ENCODE measurements at regions not wholly inside any gene's neighbourhood (a gene's known extent, or its start where the extent isn't known, plus 50 kb on each side); places are given as distances from the start of the nearest gene placed in this dataset.

GRCh38 chr15:47500842-47501241 is 216.5 kb upstream of the SEMA6D start:
- no peak for DNase-seq

- no peak for DNase-seq
These were observed 215.3 kb upstream of the SEMA6D start for GRCh38 chr15:47502041-47502440.

GRCh38 chr15:47503876-47504275 is 213.4 kb upstream of the SEMA6D start:
- no peak for DNase-seq

- DNase-seq, result no peak
These were observed 212.6 kb upstream of the SEMA6D start for GRCh38 chr15:47504624-47505256.

GRCh38 chr15:47505712-47506328 is 211.5 kb upstream of the SEMA6D start:
- no peak for DNase-seq

- DNase-seq, result no peak
These were observed 210.8 kb upstream of the SEMA6D start for GRCh38 chr15:47506329-47507100.

- DNase-seq, result no peak
These were observed 209.9 kb upstream of the SEMA6D start for GRCh38 chr15:47507221-47507985.

- no peak for DNase-seq
These were observed 206.0 kb upstream of the SEMA6D start for GRCh38 chr15:47511261-47511660.

- DNase-seq, result no peak
These were observed 203.8 kb upstream of the SEMA6D start for GRCh38 chr15:47513471-47513870.

GRCh38 chr15:47514200-47514652 is 203.1 kb upstream of the SEMA6D start:
- DNase-seq, result no peak

- no peak for DNase-seq
These were observed 200.7 kb upstream of the SEMA6D start for GRCh38 chr15:47516558-47516957.

GRCh38 chr15:47516972-47517371 is 200.3 kb upstream of the SEMA6D start:
- no peak for DNase-seq

GRCh38 chr15:47517737-47518136 is 199.6 kb upstream of the SEMA6D start:
- no peak for DNase-seq

GRCh38 chr15:47523681-47524475 is 193.4 kb upstream of the SEMA6D start:
- no peak for DNase-seq

GRCh38 chr15:47529241-47529640 is 188.1 kb upstream of the SEMA6D start:
- DNase-seq, result no peak

- no peak for DNase-seq
These were observed 182.6 kb upstream of the SEMA6D start for GRCh38 chr15:47534673-47535072.

GRCh38 chr15:47541562-47541961 is 175.7 kb upstream of the SEMA6D start:
- DNase-seq, result no peak

GRCh38 chr15:47542312-47542989 is 174.9 kb upstream of the SEMA6D start:
- DNase-seq, result no peak

- no peak for DNase-seq
These were observed 169.1 kb upstream of the SEMA6D start for GRCh38 chr15:47548231-47548630.

- DNase-seq, result no peak
These were observed 168.3 kb upstream of the SEMA6D start for GRCh38 chr15:47548986-47549385.

GRCh38 chr15:47551079-47551478 is 166.2 kb upstream of the SEMA6D start:
- no peak for DNase-seq

GRCh38 chr15:47551546-47551945 is 165.8 kb upstream of the SEMA6D start:
- DNase-seq, result no peak
